ENCODE measurements at regions not wholly inside any gene's neighbourhood (a gene's known extent, or its start where the extent isn't known, plus 50 kb on each side); places are given as distances from the start of the nearest gene placed in this dataset.
"Not testable (repeated sequence)": the region's sequence is repeated elsewhere in the genome, so short reads cannot be mapped to it uniquely, and the experiment has no call there.

DNA sequence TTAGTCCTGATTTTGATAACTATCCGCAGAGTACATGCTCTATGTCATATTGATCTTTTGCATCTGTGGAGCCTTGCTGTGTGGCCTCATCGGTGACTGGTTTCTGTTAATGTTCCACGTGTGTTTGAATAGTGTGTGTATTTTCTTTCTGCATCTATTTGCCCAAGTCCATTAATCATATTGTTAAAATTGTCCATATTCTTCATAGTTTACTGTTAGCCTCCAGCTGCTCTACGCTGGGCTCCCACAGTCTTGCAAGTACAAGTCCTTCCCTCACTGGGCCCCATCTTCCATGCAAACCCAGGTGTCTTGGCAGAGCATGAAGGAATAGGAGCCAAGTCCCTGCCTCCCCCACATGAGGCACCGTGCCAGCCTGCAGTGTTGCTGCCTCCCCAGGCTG is 145.4 kb upstream of the NBPF12 start:
- H3K4me1 ChIP-seq (ENCODE audit: control insufficient read depth in 2 of 2, insufficient read depth in 2 of 2, low read length in 2 of 2); DNase-seq; H3K27ac Mint-ChIP-seq; H3K9me3 ChIP-seq (ENCODE audit: control extremely low read depth in 1 of 3, control insufficient read depth in 2 of 3, insufficient read depth in 1 of 3, low read length in 2 of 3); H3K4me3 ChIP-seq (ENCODE audit: control extremely low read depth in 1 of 5, extremely low read depth in 1 of 5, insufficient read depth in 1 of 5, low read depth in 2 of 5, low read length in 4 of 5); H4K20me1 ChIP-seq (ENCODE audit: control insufficient read depth, insufficient read depth, low read length, poor library complexity, severe bottlenecking); H3K27me3 Mint-ChIP-seq; intact Hi-C loops (cut with micrococcal nuclease); POLR2A ChIA-PET; H2AFZ ChIP-seq (ENCODE audit: insufficient read depth, low read depth, low read length, poor library complexity, severe bottlenecking); ATAC-seq (ENCODE audit: low read depth); CTCF ChIA-PET; H3K27me3 ChIP-seq (replicated peaks in 1 of 4; ENCODE audit: control extremely low read depth in 1 of 4, control insufficient read depth in 3 of 4, insufficient read depth in 4 of 4, low read length in 3 of 4); H3K9me3 Mint-ChIP-seq (ENCODE audit: insufficient read depth); H3K27ac ChIP-seq (ENCODE audit: low read length in 2 of 2); H3K4me1 Mint-ChIP-seq; H3K79me2 ChIP-seq (ENCODE audit: control insufficient read depth, insufficient read depth, low read length); H3K36me3 ChIP-seq (replicated peaks in 1 of 2; ENCODE audit: control extremely low read depth in 1 of 2, control insufficient read depth in 1 of 2, extremely low read depth in 1 of 2, insufficient read depth in 2 of 2, low read length in 1 of 2); H3K9ac ChIP-seq (ENCODE audit: low read length); H3K4me3 Mint-ChIP-seq; H3K4me2 ChIP-seq (replicated peaks; ENCODE audit: low read depth, low read length, poor library complexity, severe bottlenecking): not testable (repeated sequence)
- no CpG with 5 or more reads among the region's 5 CpGs for WGBS (ENCODE audit: insufficient coverage)

DNA sequence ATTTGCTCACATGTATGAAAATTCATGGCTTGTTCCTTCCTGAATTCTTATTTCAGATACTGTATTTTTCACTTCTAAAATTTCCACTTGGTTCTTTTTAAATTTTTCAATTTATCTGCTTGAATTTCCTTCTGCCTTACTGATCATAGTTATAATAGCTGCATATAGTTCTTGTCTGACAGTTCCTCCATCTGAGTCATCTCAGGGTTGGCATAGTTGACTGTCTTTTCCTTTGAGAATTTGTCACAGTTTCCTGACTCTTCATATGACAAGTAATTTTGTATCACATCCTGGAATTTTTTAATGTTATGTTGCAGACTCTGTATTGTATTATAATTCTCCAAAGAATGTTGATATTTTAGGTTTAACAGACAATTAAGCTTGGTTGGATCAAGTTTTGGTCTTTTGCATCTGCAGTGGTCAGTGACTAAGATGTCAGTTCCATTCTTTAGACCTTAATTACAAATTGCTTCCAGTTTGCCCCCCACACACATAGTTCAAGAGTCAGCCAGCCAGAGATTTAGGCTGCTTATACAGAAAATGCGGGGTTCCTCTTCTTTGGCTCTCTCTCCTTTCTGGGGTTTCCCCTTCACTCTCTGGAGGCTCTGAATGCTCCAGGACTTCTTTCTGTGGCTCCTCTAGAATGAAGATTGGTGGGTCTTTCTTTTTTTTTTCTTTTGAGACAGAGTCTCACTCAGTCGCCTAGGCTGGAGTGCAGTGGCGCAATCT is 153.7 kb upstream of the NBPF12 start:
- H3K27ac ChIP-seq (ENCODE audit: low read length in 2 of 2); H3K27me3 Mint-ChIP-seq; H3K27me3 ChIP-seq (replicated peaks in 1 of 4; ENCODE audit: control extremely low read depth in 1 of 4, control insufficient read depth in 3 of 4, insufficient read depth in 4 of 4, low read length in 3 of 4); H3K9me3 ChIP-seq (ENCODE audit: control extremely low read depth in 1 of 3, control insufficient read depth in 2 of 3, insufficient read depth in 1 of 3, low read length in 2 of 3); H3K9me3 Mint-ChIP-seq (ENCODE audit: insufficient read depth); H3K4me1 Mint-ChIP-seq; DNase-seq; H2AFZ ChIP-seq (ENCODE audit: insufficient read depth, low read depth, low read length, poor library complexity, severe bottlenecking); H3K4me1 ChIP-seq (ENCODE audit: control insufficient read depth in 2 of 2, insufficient read depth in 2 of 2, low read length in 2 of 2); POLR2A ChIA-PET; H3K4me2 ChIP-seq (replicated peaks; ENCODE audit: low read depth, low read length, poor library complexity, severe bottlenecking); H3K9ac ChIP-seq (ENCODE audit: low read length); H3K27ac Mint-ChIP-seq; H3K79me2 ChIP-seq (ENCODE audit: control insufficient read depth, insufficient read depth, low read length); H3K4me3 ChIP-seq (ENCODE audit: control extremely low read depth in 1 of 5, extremely low read depth in 1 of 5, insufficient read depth in 1 of 5, low read depth in 2 of 5, low read length in 4 of 5); H3K36me3 ChIP-seq (replicated peaks in 1 of 2; ENCODE audit: control extremely low read depth in 1 of 2, control insufficient read depth in 1 of 2, extremely low read depth in 1 of 2, insufficient read depth in 2 of 2, low read length in 1 of 2); intact Hi-C loops (cut with micrococcal nuclease); CTCF ChIA-PET; ATAC-seq (ENCODE audit: low read depth); H4K20me1 ChIP-seq (ENCODE audit: control insufficient read depth, insufficient read depth, low read length, poor library complexity, severe bottlenecking); H3K4me3 Mint-ChIP-seq: not testable (repeated sequence)
- no CpG with 5 or more reads among the region's 3 CpGs for WGBS (ENCODE audit: insufficient coverage)

GRCh38 chr1:146781235-146781634 is 156.9 kb upstream of the NBPF12 start:
- H3K9ac ChIP-seq (ENCODE audit: low read length); H3K4me3 ChIP-seq (ENCODE audit: control extremely low read depth in 1 of 5, extremely low read depth in 1 of 5, insufficient read depth in 1 of 5, low read depth in 2 of 5, low read length in 4 of 5); H4K20me1 ChIP-seq (ENCODE audit: control insufficient read depth, insufficient read depth, low read length, poor library complexity, severe bottlenecking); H3K9me3 ChIP-seq (ENCODE audit: control extremely low read depth in 1 of 3, control insufficient read depth in 2 of 3, insufficient read depth in 1 of 3, low read length in 2 of 3); H3K79me2 ChIP-seq (ENCODE audit: control insufficient read depth, insufficient read depth, low read length); ATAC-seq (ENCODE audit: low read depth); H2AFZ ChIP-seq (ENCODE audit: insufficient read depth, low read depth, low read length, poor library complexity, severe bottlenecking); H3K27ac Mint-ChIP-seq; H3K4me3 Mint-ChIP-seq; DNase-seq; H3K9me3 Mint-ChIP-seq (ENCODE audit: insufficient read depth); H3K4me1 Mint-ChIP-seq; H3K4me1 ChIP-seq (ENCODE audit: control insufficient read depth in 2 of 2, insufficient read depth in 2 of 2, low read length in 2 of 2); POLR2A ChIA-PET; intact Hi-C loops (cut with micrococcal nuclease); H3K4me2 ChIP-seq (replicated peaks; ENCODE audit: low read depth, low read length, poor library complexity, severe bottlenecking); H3K27ac ChIP-seq (ENCODE audit: low read length in 2 of 2); H3K27me3 ChIP-seq (replicated peaks in 1 of 4; ENCODE audit: control extremely low read depth in 1 of 4, control insufficient read depth in 3 of 4, insufficient read depth in 4 of 4, low read length in 3 of 4); CTCF ChIA-PET; H3K36me3 ChIP-seq (replicated peaks in 1 of 2; ENCODE audit: control extremely low read depth in 1 of 2, control insufficient read depth in 1 of 2, extremely low read depth in 1 of 2, insufficient read depth in 2 of 2, low read length in 1 of 2); H3K27me3 Mint-ChIP-seq: not testable (repeated sequence)
- WGBS (ENCODE audit: insufficient coverage) = 78% methylated on average over 4 of the region's 7 CpGs

DNA sequence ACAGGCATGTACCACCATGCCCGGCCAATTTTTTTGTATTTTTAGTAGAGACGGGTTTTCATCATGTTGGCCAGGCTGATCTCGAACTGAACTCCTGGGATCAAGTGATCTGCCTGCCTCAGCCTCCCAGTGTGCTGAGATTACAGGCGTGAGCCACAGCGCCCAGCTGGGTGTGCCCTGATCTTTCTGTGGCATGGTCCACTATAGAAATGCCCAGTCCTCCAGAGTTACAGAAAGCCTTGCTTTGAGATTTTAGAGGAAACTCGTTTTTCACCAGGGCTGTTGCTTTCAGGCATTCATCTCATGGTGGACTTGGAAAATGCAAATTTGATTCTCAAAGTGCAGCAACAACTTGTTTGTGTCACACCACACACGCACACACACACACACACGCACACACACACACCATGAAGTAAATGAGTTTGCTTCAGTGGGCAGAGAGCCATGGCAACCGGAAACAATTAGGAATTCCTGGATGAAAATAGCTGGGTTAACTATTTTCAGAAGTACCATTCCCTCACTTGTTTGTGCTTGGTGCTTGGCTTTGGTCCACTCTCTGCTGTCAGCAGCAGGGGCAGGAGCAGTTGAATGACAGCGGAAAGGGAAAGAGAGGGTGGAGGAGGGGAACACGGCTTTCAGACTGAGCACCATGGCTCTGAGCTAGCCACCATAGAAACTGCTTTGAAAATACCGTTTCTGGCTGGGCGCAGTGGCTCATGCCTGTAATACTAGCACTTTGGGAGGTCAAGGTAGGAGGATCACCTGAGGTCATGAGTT is 160.1 kb upstream of the NBPF12 start:
- intact Hi-C loops (cut with micrococcal nuclease); H3K27ac Mint-ChIP-seq; H3K79me2 ChIP-seq (ENCODE audit: control insufficient read depth, insufficient read depth, low read length); H3K36me3 ChIP-seq (replicated peaks in 1 of 2; ENCODE audit: control extremely low read depth in 1 of 2, control insufficient read depth in 1 of 2, extremely low read depth in 1 of 2, insufficient read depth in 2 of 2, low read length in 1 of 2); H3K4me3 ChIP-seq (ENCODE audit: control extremely low read depth in 1 of 5, extremely low read depth in 1 of 5, insufficient read depth in 1 of 5, low read depth in 2 of 5, low read length in 4 of 5); H3K4me1 ChIP-seq (ENCODE audit: control insufficient read depth in 2 of 2, insufficient read depth in 2 of 2, low read length in 2 of 2); H3K9me3 ChIP-seq (ENCODE audit: control extremely low read depth in 1 of 3, control insufficient read depth in 2 of 3, insufficient read depth in 1 of 3, low read length in 2 of 3); H3K27me3 Mint-ChIP-seq; H3K4me3 Mint-ChIP-seq; H3K4me2 ChIP-seq (replicated peaks; ENCODE audit: low read depth, low read length, poor library complexity, severe bottlenecking); H3K9ac ChIP-seq (ENCODE audit: low read length); DNase-seq; H2AFZ ChIP-seq (ENCODE audit: insufficient read depth, low read depth, low read length, poor library complexity, severe bottlenecking); CTCF ChIA-PET; H4K20me1 ChIP-seq (ENCODE audit: control insufficient read depth, insufficient read depth, low read length, poor library complexity, severe bottlenecking); H3K27me3 ChIP-seq (replicated peaks in 1 of 4; ENCODE audit: control extremely low read depth in 1 of 4, control insufficient read depth in 3 of 4, insufficient read depth in 4 of 4, low read length in 3 of 4); POLR2A ChIA-PET; H3K27ac ChIP-seq (ENCODE audit: low read length in 2 of 2); H3K4me1 Mint-ChIP-seq; ATAC-seq (ENCODE audit: low read depth); H3K9me3 Mint-ChIP-seq (ENCODE audit: insufficient read depth): not testable (repeated sequence)
- no CpG with 5 or more reads among the region's 13 CpGs for WGBS (ENCODE audit: insufficient coverage)

Data from B cell (primary cell).